Brain microvascular endothelial cell (primary cell): ENCODE measurements at regions not wholly inside any gene's neighbourhood (a gene's known extent, or its start where the extent isn't known, plus 50 kb on each side); places are given as distances from the start of the nearest gene placed in this dataset.
"Not testable (repeated sequence)": the region's sequence is repeated elsewhere in the genome, so short reads cannot be mapped to it uniquely, and the experiment has no call there.

ENCODE experiments used
- DNase-seq: peaks from one replicate; pipeline ENCODE4 v3.0.0-alpha.2; 2020
- H3K27ac ChIP-seq: fragments of 250-450 bp; sonication (Bioruptor Pico); 2 replicates; pipeline ENCODE4 v1.5.1; 2020; ENCODE audit warnings: mild to moderate bottlenecking, moderate library complexity
- H3K27me3 ChIP-seq: fragments of 250-450 bp; sonication (Bioruptor Pico); replicated peaks from 2 replicates; pipeline ENCODE4 v1.5.1; 2020; ENCODE audit warnings: mild to moderate bottlenecking
- H3K36me3 ChIP-seq: fragments of 250-450 bp; sonication (Bioruptor Pico); replicated peaks from 2 replicates; pipeline ENCODE4 v1.5.1; 2020; ENCODE audit warnings: mild to moderate bottlenecking
- H3K4me3 ChIP-seq: 2 replicates; pipeline ENCODE4 v1.5.1; 2011; ENCODE audit warnings: low read depth, mild to moderate bottlenecking, control low read depth, low read length, moderate library complexity
- CTCF ChIP-seq: IDR thresholded peaks from 2 replicates; pipeline ENCODE4 v1.5.1; 2011; ENCODE audit warnings: low read depth, mild to moderate bottlenecking, moderate library complexity, low read length, control low read depth, inconsistent platforms; ENCODE audit errors: missing control alignments
- in situ Hi-C: cut with HindIII; loops from 2 replicates; pipeline ENCODE4 v1.10.0; 2017; ENCODE audit warnings: low sequenced_read_pairs, low pct_ligation_motif_present

DNA sequence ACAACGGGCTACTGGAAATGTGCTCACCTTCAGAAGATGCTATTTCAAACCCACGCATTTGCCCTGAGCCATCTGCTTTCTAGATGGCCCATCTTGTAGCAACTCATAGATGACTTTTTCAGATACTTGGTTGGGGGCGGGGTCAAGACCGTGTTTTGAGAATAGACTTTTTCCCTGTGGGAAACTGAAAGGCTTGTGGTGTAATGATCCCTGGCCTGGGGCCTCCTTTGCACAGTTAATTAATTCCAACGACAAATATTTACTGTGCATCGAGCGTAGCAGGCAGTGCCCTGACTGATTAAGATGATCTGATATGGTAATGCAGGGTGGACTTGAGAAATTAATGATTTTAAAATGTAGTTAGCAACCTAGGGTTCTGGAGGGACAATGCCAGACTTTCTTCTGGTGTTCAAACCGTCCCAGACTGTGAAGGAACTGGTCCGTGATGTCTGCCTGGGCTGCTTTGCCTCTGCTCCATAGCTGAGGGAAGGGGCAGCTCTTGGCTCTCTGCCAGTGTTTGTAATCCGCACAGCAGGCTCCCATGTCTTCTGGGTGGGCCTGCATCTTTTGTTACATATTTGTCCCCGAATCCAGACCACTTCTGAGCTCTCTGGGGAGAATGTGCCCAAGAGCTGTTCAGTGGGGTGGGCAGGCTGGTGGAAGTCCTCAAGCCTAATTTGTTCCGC is 84.8 kb downstream of the ADAMTS15 start:
- Histone ChIP-seq H3K36me3 (no peaks in the 10 kb centered on the region), H3K4me3 (no peak overlapping the region), H3K27me3 (no peaks in the 10 kb centered on the region), H3K27ac (no peak overlapping the region)
- no peak for TF ChIP-seq CTCF
- in situ Hi-C loops = no loop called here
- no peak for DNase-seq

DNA sequence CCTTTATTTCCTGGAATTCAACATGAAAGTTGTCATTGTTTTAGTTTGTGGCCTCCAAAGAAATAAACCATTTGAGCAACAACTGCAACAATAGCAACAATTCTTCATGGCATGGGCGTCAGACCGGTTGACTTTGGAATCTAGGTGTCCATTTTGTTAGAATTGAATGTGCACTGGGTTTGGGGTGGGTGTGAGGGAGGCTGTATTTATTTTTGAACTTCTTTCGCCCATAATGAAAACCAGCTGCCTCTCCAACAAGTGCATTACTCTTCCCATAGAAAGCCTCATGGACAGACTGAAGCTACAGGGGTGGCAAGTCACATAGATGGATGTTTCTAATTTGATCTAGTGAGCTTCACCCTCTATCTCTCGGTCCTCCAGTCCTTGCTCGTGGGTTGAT is 85.4 kb downstream of the ADAMTS15 start:
- Histone ChIP-seq H3K4me3 (no peak overlapping the region), H3K27ac (no peak overlapping the region), H3K36me3 (no peaks in the 10 kb centered on the region), H3K27me3 (no peaks in the 10 kb centered on the region)
- no peak for DNase-seq
- in situ Hi-C loops = no loop called here
- TF ChIP-seq CTCF = no peak

GRCh38 chr11:130534551-130534950 is 86.1 kb downstream of the ADAMTS15 start:
- H3K36me3 ChIP-seq = no peaks in the 10 kb centered on the region
- in situ Hi-C loops = no loop called here

DNA sequence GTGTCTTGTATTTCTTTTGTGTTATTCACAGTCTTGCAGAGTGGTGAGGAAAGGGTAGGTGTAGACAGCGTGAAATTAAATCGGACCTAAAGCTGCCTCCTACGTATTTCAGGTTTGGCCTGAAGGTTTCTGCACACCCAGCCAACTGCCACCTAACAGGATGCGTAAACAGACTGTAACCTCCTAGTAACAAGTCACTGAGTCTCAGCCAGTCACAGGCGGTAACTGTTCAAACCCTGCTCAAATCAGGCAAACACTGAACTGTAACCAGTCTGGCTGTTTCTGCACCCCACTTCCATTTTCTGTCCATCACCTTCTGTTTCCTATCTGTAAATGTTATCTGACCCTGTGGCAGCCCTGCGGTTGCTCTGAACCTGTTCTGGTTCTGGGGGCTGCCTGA is 87.1 kb downstream of the ADAMTS15 start:
- no peaks in the 10 kb centered on the region for H3K36me3 ChIP-seq
- in situ Hi-C loops = no loop called here
- TF ChIP-seq CTCF = no peak
- no peak overlapping the region for H3K27ac ChIP-seq
- DNase-seq = no peak
- H3K4me3 ChIP-seq = no peak overlapping the region
- H3K27me3 ChIP-seq = no peaks in the 10 kb centered on the region

More at GRCh38 chr11:130534551-130534950, 86.1 kb downstream of the ADAMTS15 start:
- Histone ChIP-seq H3K27ac (no peak overlapping the region), H3K4me3 (no peak overlapping the region), H3K27me3 (no peaks in the 10 kb centered on the region)
- no peak for DNase-seq
- no peak for TF ChIP-seq CTCF

GRCh38 chr11:130536106-130537040 is 87.9 kb downstream of the ADAMTS15 start:
- DNase-seq = no peak
- no peaks in the 10 kb centered on the region for H3K36me3 ChIP-seq
- in situ Hi-C loops = no loop called here
- H3K27ac ChIP-seq = no peak overlapping the region
- no peak for TF ChIP-seq CTCF
- H3K27me3 ChIP-seq = no peaks in the 10 kb centered on the region
- no peak overlapping the region for H3K4me3 ChIP-seq

DNA sequence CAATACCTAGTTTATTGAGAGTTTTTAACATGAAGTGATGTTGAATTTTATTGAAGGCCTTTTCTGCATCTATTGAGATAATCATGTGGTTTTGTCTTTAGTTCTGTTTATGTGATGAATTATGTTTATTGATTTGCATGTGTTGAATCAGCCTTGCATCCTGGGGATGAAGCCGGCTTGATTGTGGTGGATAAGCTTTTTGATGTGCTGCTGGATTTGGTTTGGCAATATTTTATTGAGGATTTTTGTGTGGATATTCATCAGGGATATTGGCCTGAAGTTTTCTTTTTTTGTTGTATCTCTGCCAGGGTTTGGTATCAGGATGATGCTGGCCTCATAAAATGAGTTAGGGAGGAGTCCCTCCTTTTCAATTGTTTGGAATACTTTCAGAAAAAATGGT is 91.2 kb downstream of the ADAMTS15 start:
- H3K27me3 ChIP-seq, H3K36me3 ChIP-seq, H3K4me3 ChIP-seq, in situ Hi-C loops, DNase-seq, H3K27ac ChIP-seq: not testable (repeated sequence)
